ENCODE measurements at regions not wholly inside any gene's neighbourhood (a gene's known extent, or its start where the extent isn't known, plus 50 kb on each side); places are given as distances from the start of the nearest gene placed in this dataset.
A peak's percentile ranks its signal among the peaks of the same experiment; 100 is the strongest.

GRCh38 chr4:81541161-81541945 is 69.6 kb upstream of the RASGEF1B start:
- H3K36me3 ChIP-seq (ENCODE audit: insufficient read depth, low read length), result no peaks in the 10 kb centered on the region
- H3K79me2 ChIP-seq (ENCODE audit: insufficient read depth, low read length), result no peaks in the 10 kb centered on the region
- no peak overlapping the region for H3K27ac ChIP-seq (ENCODE audit: low read depth, low read length, poor library complexity, severe bottlenecking)
- no peaks in the 10 kb centered on the region for H3F3A ChIP-seq (ENCODE audit: insufficient read depth, low read length)
- no peaks in the 10 kb centered on the region for H3K9me3 ChIP-seq (ENCODE audit: low read length)
- no peaks in the 10 kb centered on the region for H4K20me1 ChIP-seq (ENCODE audit: insufficient read depth, low read length)
- H3K9me2 ChIP-seq (ENCODE audit: low read depth, low read length), result no peaks in the 10 kb centered on the region
- H2AFZ ChIP-seq (ENCODE audit: low read length), result peak overlapping the region; percentile 22; the same call in 1 of the 2 replicates
- no peak for TF ChIP-seq EZH2 (IDR thresholded peaks at IDR 0.05; ENCODE audit: borderline replicate concordance, low read length)
- no peak for TF ChIP-seq CTCF (IDR thresholded peaks at IDR 0.05; ENCODE audit: low read length)
- no peaks in the 10 kb centered on the region for H3K27me3 ChIP-seq (ENCODE audit: insufficient read depth, low read length)
- no peak overlapping the region for H3K9ac ChIP-seq (ENCODE audit: low read length)
- peaks cover 13% of the 10 kb centered on the region for H3K4me1 ChIP-seq (ENCODE audit: insufficient read depth, low read length, severe bottlenecking)
- H3K4me3 ChIP-seq (ENCODE audit: low read depth, low read length, poor library complexity, severe bottlenecking), result no peak overlapping the region
- H3K4me2 ChIP-seq (ENCODE audit: low read length), result no peak overlapping the region

GRCh38 chr4:81538716-81539427 is 67.2 kb upstream of the RASGEF1B start:
- Histone ChIP-seq H3K4me2 (ENCODE audit: low read length) (no peak overlapping the region), H3K9me2 (ENCODE audit: low read depth, low read length) (no peaks in the 10 kb centered on the region), H3K9ac (ENCODE audit: low read length) (no peak overlapping the region), H3K27me3 (ENCODE audit: insufficient read depth, low read length) (no peaks in the 10 kb centered on the region), H3K4me1 (ENCODE audit: insufficient read depth, low read length, severe bottlenecking) (peaks cover 13% of the 10 kb centered on the region), H3K27ac (ENCODE audit: low read depth, low read length, poor library complexity, severe bottlenecking) (no peak overlapping the region), H2AFZ (ENCODE audit: low read length) (peak overlapping the region; percentile 29), H3K9me3 (ENCODE audit: low read length) (no peaks in the 10 kb centered on the region), H3F3A (ENCODE audit: insufficient read depth, low read length) (no peaks in the 10 kb centered on the region), H3K4me3 (ENCODE audit: low read depth, low read length, poor library complexity, severe bottlenecking) (no peak overlapping the region), H3K36me3 (ENCODE audit: insufficient read depth, low read length) (no peaks in the 10 kb centered on the region), H3K79me2 (ENCODE audit: insufficient read depth, low read length) (no peaks in the 10 kb centered on the region), H4K20me1 (ENCODE audit: insufficient read depth, low read length) (no peaks in the 10 kb centered on the region)
- no peak for TF ChIP-seq EZH2 (IDR thresholded peaks at IDR 0.05; ENCODE audit: borderline replicate concordance, low read length)
- TF ChIP-seq CTCF (IDR thresholded peaks at IDR 0.05; ENCODE audit: low read length), result no peak

GRCh38 chr4:81531410-81531809 is 59.7 kb upstream of the RASGEF1B start:
- Histone ChIP-seq H3K9ac (ENCODE audit: low read length) (no peak overlapping the region), H3K4me2 (ENCODE audit: low read length) (no peak overlapping the region), H3K4me1 (ENCODE audit: insufficient read depth, low read length, severe bottlenecking) (no peaks in the 10 kb centered on the region), H4K20me1 (ENCODE audit: insufficient read depth, low read length) (no peaks in the 10 kb centered on the region), H3K9me3 (ENCODE audit: low read length) (peaks cover 18% of the 10 kb centered on the region), H3K4me3 (ENCODE audit: low read depth, low read length, poor library complexity, severe bottlenecking) (no peak overlapping the region), H3F3A (ENCODE audit: insufficient read depth, low read length) (no peaks in the 10 kb centered on the region), H2AFZ (ENCODE audit: low read length) (no peak overlapping the region), H3K9me2 (ENCODE audit: low read depth, low read length) (no peaks in the 10 kb centered on the region), H3K27ac (ENCODE audit: low read depth, low read length, poor library complexity, severe bottlenecking) (no peak overlapping the region), H3K79me2 (ENCODE audit: insufficient read depth, low read length) (no peaks in the 10 kb centered on the region), H3K27me3 (ENCODE audit: insufficient read depth, low read length) (no peaks in the 10 kb centered on the region), H3K36me3 (ENCODE audit: insufficient read depth, low read length) (no peaks in the 10 kb centered on the region)
- TF ChIP-seq EZH2 (IDR thresholded peaks at IDR 0.05; ENCODE audit: borderline replicate concordance, low read length) (no peak), CTCF (IDR thresholded peaks at IDR 0.05; ENCODE audit: low read length) (no peak)

Data from OCI-LY1 (cell line).